Cardiac septum (tissue), 1 donor: ENCODE measurements at regions not wholly inside any gene's neighbourhood (a gene's known extent, or its start where the extent isn't known, plus 50 kb on each side); places are given as distances from the start of the nearest gene placed in this dataset.
"Not testable (repeated sequence)": the region's sequence is repeated elsewhere in the genome, so short reads cannot be mapped to it uniquely, and the experiment has no call there.

Experiments
- DNase-seq: peaks from one replicate; pipeline ENCODE4 v3.0.0-alpha.2; 2020; ENCODE audit warnings: low spot score
- intact Hi-C: fragments of 100-400 bp; cut with DNase I; formaldehyde crosslinking; loops from one replicate; pipeline ENCODE4 v1.14.0; 2022
- donor health status: DM: no; HTN: no; CAD: no.

GRCh38 chr2:201946746-201947145 is 86.9 kb upstream of the FZD7 start:
- DNase-seq, intact Hi-C loops: not testable (repeated sequence)

DNA sequence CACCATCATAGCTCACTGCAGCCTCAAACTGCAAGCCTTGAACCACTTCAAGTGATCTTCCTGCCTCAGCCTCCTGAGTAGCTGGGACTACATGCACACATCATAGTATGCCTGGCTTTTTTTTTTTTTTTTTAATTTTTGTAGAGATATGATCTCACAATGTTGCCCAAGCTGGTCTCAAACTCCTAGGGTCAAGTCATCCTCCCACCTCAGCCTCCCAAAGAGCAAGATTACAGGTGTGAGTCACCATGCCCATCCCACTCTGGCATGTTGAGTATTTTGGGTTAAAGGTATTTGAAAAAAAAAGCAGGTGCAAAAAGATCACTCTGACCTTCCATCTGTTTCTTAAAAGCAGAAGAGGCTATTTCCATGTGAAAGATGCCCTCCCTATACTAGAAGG is 86.4 kb upstream of the FZD7 start:
- intact Hi-C loops = no loop called here
- DNase-seq = no peak

DNA sequence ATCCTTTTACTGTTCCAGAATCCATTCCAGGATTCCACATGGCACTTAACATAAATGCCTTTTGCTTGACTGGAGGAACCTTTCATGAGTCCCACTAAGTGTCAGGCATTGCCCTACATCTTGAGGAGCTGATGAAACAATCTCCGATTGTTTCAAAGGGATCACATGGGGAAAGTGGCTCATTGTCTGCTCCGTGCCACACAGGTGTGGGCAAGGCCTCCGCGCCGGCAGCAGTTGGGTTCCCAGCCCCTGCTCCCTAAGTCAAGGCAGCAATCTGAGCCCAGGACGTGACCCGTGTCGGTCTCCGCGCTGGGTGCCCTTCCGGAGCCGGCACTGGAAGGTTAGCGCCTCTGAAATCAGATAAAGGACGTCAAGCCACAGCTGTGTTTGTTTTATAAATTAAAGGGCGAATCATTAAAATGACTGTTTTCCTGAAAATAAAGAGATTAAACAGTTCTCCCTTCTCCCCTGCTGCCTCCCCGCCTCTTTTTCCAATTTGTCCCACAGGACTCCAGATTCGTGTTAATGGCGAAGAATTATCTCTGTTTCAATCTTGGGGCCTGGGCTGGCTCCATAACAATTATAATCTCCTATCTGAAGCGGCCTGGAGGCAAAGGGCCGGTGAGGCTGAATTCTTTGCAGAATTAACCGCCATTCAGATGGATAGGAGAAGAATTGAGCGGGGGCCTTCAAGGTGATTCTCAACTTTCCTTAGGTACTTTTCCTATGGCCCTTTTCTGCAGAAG is 84.3 kb upstream of the FZD7 start:
- no peak for DNase-seq
- intact Hi-C loops = no loop called here

- no peak for DNase-seq
- intact Hi-C loops = no loop called here
Observed at GRCh38 chr2:201949927-201950246, 83.8 kb upstream of the FZD7 start.

- intact Hi-C loops = no loop called here
- no peak for DNase-seq
Observed at GRCh38 chr2:201950606-201951005, 83.0 kb upstream of the FZD7 start.

GRCh38 chr2:201952187-201952586 is 81.5 kb upstream of the FZD7 start:
- DNase-seq = no peak
- intact Hi-C loops = no loop called here

GRCh38 chr2:201953396-201953795 is 80.3 kb upstream of the FZD7 start:
- DNase-seq = no peak

DNA sequence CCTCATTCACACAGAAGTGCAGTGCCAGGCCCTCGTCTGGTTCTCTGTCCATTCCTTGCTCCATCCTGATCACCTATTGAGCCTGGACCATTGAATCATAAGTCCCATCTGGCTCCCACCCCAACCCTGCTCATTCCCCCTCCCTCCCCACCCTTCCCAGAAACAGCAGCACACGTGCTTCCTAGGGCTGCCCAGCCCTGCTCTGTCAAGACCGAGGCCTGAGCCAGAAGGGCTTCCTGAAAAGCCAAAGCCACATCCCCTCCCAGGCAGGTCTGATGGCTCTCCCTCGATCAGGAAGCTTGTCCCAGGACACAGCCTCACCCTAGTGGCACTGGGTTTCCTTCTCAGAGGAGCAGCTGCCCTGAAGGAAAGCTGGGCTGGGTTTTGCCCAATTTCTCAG is 79.8 kb upstream of the FZD7 start:
- intact Hi-C loops = no loop called here
- no peak for DNase-seq

More at GRCh38 chr2:201953396-201953795, 80.3 kb upstream of the FZD7 start:
- intact Hi-C loops = no loop called here

- intact Hi-C loops = no loop called here
- DNase-seq = no peak
Observed at GRCh38 chr2:201955231-201955630, 78.4 kb upstream of the FZD7 start.

- no peak for DNase-seq
- intact Hi-C loops = no loop called here
Observed at GRCh38 chr2:201955702-201956141, 77.9 kb upstream of the FZD7 start.

GRCh38 chr2:201956361-201956760 is 77.3 kb upstream of the FZD7 start:
- intact Hi-C loops = no loop called here
- DNase-seq = no peak

GRCh38 chr2:201957091-201957490 is 76.6 kb upstream of the FZD7 start:
- intact Hi-C loops = no loop called here
- no peak for DNase-seq

DNA sequence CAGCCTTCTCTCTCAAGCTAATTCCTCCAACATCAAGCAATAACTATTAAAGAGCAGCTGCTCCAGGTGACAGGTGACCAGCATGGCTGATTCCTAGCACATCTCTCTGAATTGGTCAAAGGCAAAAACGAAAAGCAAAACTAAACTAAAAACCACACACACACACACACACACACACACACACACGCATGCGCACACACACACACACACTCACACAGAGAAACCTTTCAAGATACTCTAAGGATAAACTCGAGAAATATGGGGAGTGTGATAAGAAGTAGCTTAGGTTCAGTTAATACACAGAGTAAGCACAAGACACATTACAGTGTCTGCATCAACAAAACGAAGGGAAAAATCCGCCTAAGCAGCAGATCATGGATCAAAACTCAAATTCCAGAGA is 74.5 kb upstream of the FZD7 start:
- DNase-seq = no peak
- intact Hi-C loops = no loop called here

DNA sequence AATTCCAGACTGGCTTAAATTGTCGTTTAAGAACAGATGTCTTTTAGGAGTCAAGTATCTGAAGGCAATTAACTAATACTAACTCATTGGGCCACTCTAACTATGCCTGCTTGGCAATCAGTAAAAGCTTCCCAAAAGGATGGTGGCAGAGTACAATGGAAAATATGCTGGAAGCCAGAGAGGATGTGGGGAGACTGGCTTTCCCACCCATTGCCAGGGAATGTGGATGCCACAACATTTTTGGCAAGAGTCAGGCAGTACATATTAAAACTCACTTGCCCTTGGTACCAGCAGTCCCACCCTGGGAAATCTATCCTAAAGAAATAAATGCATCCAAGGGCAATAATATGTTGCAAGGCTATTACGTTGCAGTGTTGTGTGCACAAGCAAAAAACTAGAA is 74.0 kb upstream of the FZD7 start:
- intact Hi-C loops = no loop called here
- no peak for DNase-seq

DNA sequence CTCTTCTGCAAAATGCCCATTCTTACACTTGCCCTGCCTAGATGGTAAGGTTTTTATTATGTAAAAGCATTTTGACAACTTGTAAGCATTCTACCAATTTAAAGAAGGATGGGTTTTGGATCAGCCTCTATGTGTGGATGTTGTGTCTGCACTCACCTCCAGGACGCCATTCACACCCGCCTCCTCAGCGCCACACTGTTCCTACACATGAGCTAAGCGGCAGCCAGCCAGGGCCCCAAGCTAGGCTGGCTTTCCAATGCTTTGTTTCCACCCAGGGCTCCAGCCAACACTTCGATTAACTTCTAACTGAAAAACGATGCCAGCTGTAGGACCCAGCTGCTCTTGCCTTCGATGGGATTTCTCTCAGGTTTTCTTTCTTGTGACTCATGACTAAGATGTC is 73.3 kb upstream of the FZD7 start:
- intact Hi-C loops = no loop called here
- DNase-seq = no peak

GRCh38 chr2:201961401-201961800 is 72.3 kb upstream of the FZD7 start:
- intact Hi-C loops = no loop called here
- no peak for DNase-seq

GRCh38 chr2:201962774-201963562 is 70.7 kb upstream of the FZD7 start:
- DNase-seq = peak; percentile 71
- intact Hi-C loops = no loop called here

GRCh38 chr2:201964011-201964410 is 69.6 kb upstream of the FZD7 start:
- intact Hi-C loops = no loop called here
- peak; percentile 63 for DNase-seq

DNA sequence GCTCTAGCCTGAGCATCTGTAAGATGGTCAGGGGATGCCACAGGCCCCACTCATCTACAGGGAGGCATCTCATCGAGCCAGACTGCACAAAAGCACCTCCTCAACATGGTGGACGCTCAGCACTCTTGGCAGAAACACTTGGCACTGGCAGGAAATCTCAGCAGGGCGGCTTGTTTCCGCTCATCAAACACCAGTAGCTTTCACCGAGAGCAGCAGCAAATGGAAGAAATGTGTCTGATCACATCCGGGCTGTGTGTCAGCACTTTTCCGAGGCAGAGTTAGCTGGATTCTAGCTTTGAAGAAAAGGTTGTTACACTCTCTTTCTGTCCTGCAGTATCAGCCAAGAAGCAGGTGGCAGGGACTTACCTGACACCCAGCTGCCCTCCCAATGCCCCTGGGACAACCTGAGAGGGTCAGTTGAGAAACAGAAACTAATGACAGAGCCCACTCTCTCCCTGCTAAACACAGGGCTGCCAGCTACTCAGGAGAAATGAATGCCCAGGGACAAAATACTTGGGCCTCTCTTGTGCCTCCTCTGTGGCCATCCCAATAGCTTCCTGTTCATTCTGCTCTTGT is 68.9 kb upstream of the FZD7 start:
- intact Hi-C loops = no loop called here

GRCh38 chr2:201965550-201965949 is 68.1 kb upstream of the FZD7 start:
- DNase-seq = no peak
- intact Hi-C loops = no loop called here

More for the DNA sequence above, 68.9 kb upstream of the FZD7 start:
- DNase-seq = peak; percentile 67
